HepG2 (cell line): ENCODE measurements at regions not wholly inside any gene's neighbourhood (a gene's known extent, or its start where the extent isn't known, plus 50 kb on each side); places are given as distances from the start of the nearest gene placed in this dataset.

ENCODE experiments used
- ATAC-seq: fragments of 200-7000 bp; cut with Tn5 transposase; 3 replicates; pipeline ENCODE4 v1.9.1; 2020; ENCODE audit warnings: mild to moderate bottlenecking, moderate library complexity
- BruUV-seq: library from RNA; stranded (reverse); fragments of 400-500 nt; replicated peaks from 2 replicates; lab custom pipeline; 2021; lab: Mats Ljungman, UMichigan
- CTCF ChIA-PET: fragments of 300-600 bp; formaldehyde crosslinking; extraction: SDS; loops from one replicate; lab custom pipeline; 2021; ENCODE audit warnings: low total read pairs, inconsistent platforms, low intra/inter-chr PET ratio; lab: Yijun Ruan, JAX
- POLR2A ChIA-PET: fragments of 350-600 bp; sonication (Branson Sonifier 250); formaldehyde crosslinking; loops from one replicate; lab custom pipeline; 2020; ENCODE audit warnings: antibody characterized with exemption, inconsistent platforms; lab: Yijun Ruan, JAX
- DNase-seq: peaks from one replicate; pipeline ENCODE4 v3.0.0-alpha.2; 2015; ENCODE audit warnings: low spot score
- FAIRE-seq: peaks from 3 replicates; lab custom pipeline; 2011; peaks lifted over from hg19 to GRCh38; lab: Jason Lieb, UNC
- H2AFZ ChIP-seq: one replicate; pipeline ENCODE4 v1.6.1; 2011; ENCODE audit warnings: low read length, inconsistent platforms
- H3K27ac ChIP-seq: fragments of 300-600 bp; 3 replicates; pipeline ENCODE4 v1.8.0; 2011; ENCODE audit warnings: mixed run types, mild to moderate bottlenecking, mixed read lengths, low read length, inconsistent platforms; ENCODE audit not compliant: insufficient read depth; ENCODE audit errors: extremely low read length
- H3K27me3 ChIP-seq, 2 experiments: fragments of 200-600 bp in 1 of 2; 2 replicates in 1 of 2; 3 replicates in 1 of 2; pipeline versions ENCODE4 v1.6.0 to v1.8.0; 2011; ENCODE audit warnings: low read length in 2 of 2, mild to moderate bottlenecking in 2 of 2, moderate library complexity in 2 of 2, inconsistent platforms in 1 of 2; ENCODE audit not compliant: insufficient read depth in 2 of 2, control insufficient read depth in 1 of 2
- H3K36me3 ChIP-seq, 2 experiments: fragments of 200-600 bp in 1 of 2; replicated peaks in 1 of 2; 2 replicates in 1 of 2; 3 replicates in 1 of 2; pipeline versions ENCODE4 v1.5.1 to v1.8.0; 2011; ENCODE audit warnings: low read length in 2 of 2, inconsistent platforms in 1 of 2; ENCODE audit not compliant: insufficient read depth in 2 of 2, control insufficient read depth in 1 of 2
- H3K4me1 ChIP-seq: 2 replicates; pipeline ENCODE4 v1.5.1; 2012; ENCODE audit warnings: low read length, inconsistent platforms; ENCODE audit not compliant: insufficient read depth
- H3K4me2 ChIP-seq: 2 replicates; pipeline ENCODE4 v1.6.0; 2011; ENCODE audit warnings: low read depth, low read length, inconsistent platforms
- H3K4me3 ChIP-seq, 3 experiments: fragments of 200-600 bp in 1 of 3; sonication (generic), shearing (Covaris generic) in 1 of 3; replicated peaks in 1 of 3; 2 replicates each; pipeline ENCODE4 v1.5.1; 2011 to 2016; ENCODE audit warnings: low read length in 3 of 3, inconsistent platforms in 2 of 3, low read depth in 2 of 3, mild to moderate bottlenecking in 2 of 3, control low read depth in 1 of 3, mixed read lengths in 1 of 3; ENCODE audit not compliant: insufficient read depth in 1 of 3
- H3K79me2 ChIP-seq: one replicate; pipeline ENCODE4 v1.6.1; 2011; ENCODE audit warnings: low read length, inconsistent platforms; ENCODE audit not compliant: insufficient read depth
- H3K9ac ChIP-seq: 2 replicates; pipeline ENCODE4 v1.6.0; 2011; ENCODE audit warnings: mild to moderate bottlenecking, low read depth, low read length, inconsistent platforms; ENCODE audit not compliant: insufficient read depth
- H3K9me3 ChIP-seq: 2 replicates; pipeline ENCODE4 v1.5.1; 2012; ENCODE audit warnings: mild to moderate bottlenecking, low read length
- H4K20me1 ChIP-seq: 2 replicates; pipeline ENCODE4 v1.6.0; 2011; ENCODE audit warnings: inconsistent platforms, mild to moderate bottlenecking, low read length, moderate library complexity; ENCODE audit not compliant: insufficient read depth
- BORCS8-MEF2B ChIP-seq: sonication (generic); formaldehyde crosslinking; IDR thresholded peaks from 2 replicates; pipeline ENCODE4 v1.8.0; 2022; ENCODE audit warnings: mild to moderate bottlenecking, missing genetic modification reagents
- CHD2 ChIP-seq: IDR thresholded peaks from 2 replicates; pipeline ENCODE4 v1.6.1; 2011; ENCODE audit warnings: low read depth, low read length, improper control_type of control experiment
- ELF1 ChIP-seq: sonication (generic); formaldehyde crosslinking; IDR thresholded peaks from 2 replicates; pipeline ENCODE4 v1.4.0; 2020; ENCODE audit warnings: missing genetic modification reagents
- NFYB ChIP-seq: sonication (generic); formaldehyde crosslinking; IDR thresholded peaks from 2 replicates; pipeline ENCODE4 v1.4.0; 2020; ENCODE audit warnings: missing genetic modification reagents
- RNF2 ChIP-seq: fragments of 450-650 bp; conservative IDR thresholded peaks from 2 replicates; pipeline ENCODE4 v1.6.1; 2016; ENCODE audit warnings: low read depth
- SIX1 ChIP-seq: sonication (generic); formaldehyde crosslinking; IDR thresholded peaks from 2 replicates; pipeline ENCODE4 v1.4.0; 2020; ENCODE audit warnings: missing genetic modification reagents, borderline replicate concordance
- SRSF1 ChIP-seq: fragments of 200-400 bp; formaldehyde crosslinking; optimal IDR thresholded peaks from 2 replicates; pipeline ENCODE3; 2017; ENCODE audit warnings: mild to moderate bottlenecking, low read depth, low read length, moderate library complexity
- ZBTB43 ChIP-seq: sonication (generic); formaldehyde crosslinking; conservative IDR thresholded peaks from 2 replicates; pipeline ENCODE4 v1.4.0; 2020; ENCODE audit warnings: missing genetic modification reagents
- ZNF337 ChIP-seq: sonication (generic); formaldehyde crosslinking; IDR thresholded peaks from 2 replicates; pipeline ENCODE4 v1.5.1; 2020; ENCODE audit warnings: missing genetic modification reagents, low read depth, mild to moderate bottlenecking, borderline replicate concordance
- ZNF557 ChIP-seq: sonication (generic); formaldehyde crosslinking; IDR thresholded peaks from 2 replicates; pipeline ENCODE4 v1.4.0; 2020; ENCODE audit warnings: missing genetic modification reagents
- ZNF569 ChIP-seq: sonication (generic); formaldehyde crosslinking; IDR thresholded peaks from 2 replicates; pipeline ENCODE4 v1.5.0; 2020; ENCODE audit warnings: mild to moderate bottlenecking, missing genetic modification reagents, moderate library complexity, borderline replicate concordance
- ZNF605 ChIP-seq: sonication (generic); formaldehyde crosslinking; IDR thresholded peaks from 2 replicates; pipeline ENCODE4 v1.8.0; 2022; ENCODE audit warnings: mild to moderate bottlenecking, missing genetic modification reagents
- ZNF678 ChIP-seq: sonication (generic); formaldehyde crosslinking; IDR thresholded peaks from 2 replicates; pipeline ENCODE4 v1.4.0; 2020; ENCODE audit warnings: mild to moderate bottlenecking, missing genetic modification reagents
- ZNF883 ChIP-seq: sonication (generic); formaldehyde crosslinking; IDR thresholded peaks from 2 replicates; pipeline ENCODE4 v1.5.1; 2020; ENCODE audit warnings: mild to moderate bottlenecking, missing genetic modification reagents; ENCODE audit errors: not compliant biosample characterization
- WGBS: methylation state at CpG from one replicate; pipeline ENCODE4 v1.1.6; 2017; ENCODE audit warnings: low lambda C conversion rate; 5-methylcytosine and 5-hydroxymethylcytosine counted together
- in situ Hi-C: cut with HindIII; loops from 2 replicates; pipeline ENCODE4 v1.10.0; 2017; ENCODE audit warnings: low pct_unique_long_range_greater_than_20kb; ENCODE audit not compliant: extremely low pct_ligation_motif_present
- intact Hi-C: fragments of 100-400 bp; cut with micrococcal nuclease; formaldehyde crosslinking; loops from one replicate; pipeline ENCODE4 v1.10.0; 2022; ENCODE audit not compliant: unreplicated experiment
- TF ChIP-seq, protein P1 (sequence below): sonication (generic); formaldehyde crosslinking; IDR thresholded peaks from 2 replicates; pipeline ENCODE4 v1.8.0; 2022; ENCODE audit warnings: mild to moderate bottlenecking, missing genetic modification reagents, borderline replicate concordance
- TF ChIP-seq, protein P2 (sequence below): IDR thresholded peaks from 2 replicates; pipeline ENCODE4 v1.6.1; 2016; ENCODE audit warnings: mild to moderate bottlenecking
- TF ChIP-seq, protein P3 (sequence below): sonication (generic); formaldehyde crosslinking; IDR thresholded peaks from 2 replicates; pipeline ENCODE4 v1.5.0; 2020; ENCODE audit warnings: missing genetic modification reagents

GRCh38 chr9:120323125-120323524, 256.8 kb downstream of the CDK5RAP2 start:
- WGBS: 38% methylated on average over 1 of the region's 1 CpG
- Histone ChIP-seq H3K27ac (no peak overlapping the region), H3K9ac (no peak overlapping the region), H3K4me3 (no peak overlapping the region), H3K79me2 (no peaks in the 10 kb centered on the region), H3K9me3 (no peaks in the 10 kb centered on the region), H3K4me1 (no peaks in the 10 kb centered on the region)
- intact Hi-C loops: no loop called here
- no peak for ATAC-seq
- CTCF ChIA-PET: no interaction called here
- in situ Hi-C loops: no loop called here
- BruUV-seq: no TSS peak
- no peak for DNase-seq
- TF ChIP-seq ZNF337 (CRISPR knock-in tag) (no peak), ZNF557 (CRISPR knock-in tag) (no peak), BORCS8-MEF2B (CRISPR knock-in tag) (no peak), SRSF1 (no peak), ZNF569 (no peak), SIX1 (CRISPR knock-in tag) (no peak), CHD2 (no peak), ZNF605 (CRISPR knock-in tag) (no peak), ZNF678 (CRISPR knock-in tag) (no peak), ZNF883 (CRISPR knock-in tag) (no peak), ELF1 (no peak), NFYB (CRISPR knock-in tag) (no peak), RNF2 (no peak), ZBTB43 (CRISPR knock-in tag) (no peak)
- TF ChIP-seq, protein P1, sequence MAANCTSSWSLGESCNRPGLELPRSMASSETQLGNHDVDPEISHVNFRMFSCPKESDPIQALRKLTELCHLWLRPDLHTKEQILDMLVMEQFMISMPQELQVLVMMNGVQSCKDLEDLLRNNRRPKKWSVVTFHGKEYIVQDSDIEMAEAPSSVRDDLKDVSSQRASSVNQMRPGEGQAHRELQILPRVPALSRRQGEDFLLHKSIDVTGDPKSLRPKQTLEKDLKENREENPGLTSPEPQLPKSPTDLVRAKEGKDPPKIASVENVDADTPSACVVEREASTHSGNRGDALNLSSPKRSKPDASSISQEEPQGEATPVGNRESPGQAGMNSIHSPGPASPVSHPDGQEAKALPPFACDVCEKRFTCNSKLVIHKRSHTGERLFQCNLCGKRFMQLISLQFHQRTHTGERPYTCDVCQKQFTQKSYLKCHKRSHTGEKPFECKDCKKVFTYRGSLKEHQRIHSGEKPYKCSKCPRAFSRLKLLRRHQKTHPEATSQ: no peak
- TF ChIP-seq, protein P2, sequence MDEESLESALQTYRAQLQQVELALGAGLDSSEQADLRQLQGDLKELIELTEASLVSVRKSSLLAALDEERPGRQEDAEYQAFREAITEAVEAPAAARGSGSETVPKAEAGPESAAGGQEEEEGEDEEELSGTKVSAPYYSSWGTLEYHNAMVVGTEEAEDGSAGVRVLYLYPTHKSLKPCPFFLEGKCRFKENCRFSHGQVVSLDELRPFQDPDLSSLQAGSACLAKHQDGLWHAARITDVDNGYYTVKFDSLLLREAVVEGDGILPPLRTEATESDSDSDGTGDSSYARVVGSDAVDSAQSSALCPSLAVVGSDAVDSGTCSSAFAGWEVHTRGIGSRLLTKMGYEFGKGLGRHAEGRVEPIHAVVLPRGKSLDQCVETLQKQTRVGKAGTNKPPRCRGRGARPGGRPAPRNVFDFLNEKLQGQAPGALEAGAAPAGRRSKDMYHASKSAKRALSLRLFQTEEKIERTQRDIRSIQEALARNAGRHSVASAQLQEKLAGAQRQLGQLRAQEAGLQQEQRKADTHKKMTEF (CRISPR knock-in tag): no peak
- TF ChIP-seq, protein P3, sequence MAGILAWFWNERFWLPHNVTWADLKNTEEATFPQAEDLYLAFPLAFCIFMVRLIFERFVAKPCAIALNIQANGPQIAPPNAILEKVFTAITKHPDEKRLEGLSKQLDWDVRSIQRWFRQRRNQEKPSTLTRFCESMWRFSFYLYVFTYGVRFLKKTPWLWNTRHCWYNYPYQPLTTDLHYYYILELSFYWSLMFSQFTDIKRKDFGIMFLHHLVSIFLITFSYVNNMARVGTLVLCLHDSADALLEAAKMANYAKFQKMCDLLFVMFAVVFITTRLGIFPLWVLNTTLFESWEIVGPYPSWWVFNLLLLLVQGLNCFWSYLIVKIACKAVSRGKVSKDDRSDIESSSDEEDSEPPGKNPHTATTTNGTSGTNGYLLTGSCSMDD (CRISPR knock-in tag): no peak
- TF ChIP-seq, all 625 proteins: peak for 0
- Histone ChIP-seq H4K20me1 (no peaks in the 10 kb centered on the region), H3K4me2 (no peak overlapping the region), H3K27me3 (0 out of 5 replicates have a peak, but pooled peaks cover 0 to 2% of the 10 kb centered on the region in 2 experiments), H3K36me3 (no peaks in the 10 kb centered on the region), H2AFZ (no peak overlapping the region)
- FAIRE-seq: no peak
- POLR2A ChIA-PET: no interaction called here
